ENCODE measurements at regions not wholly inside any gene's neighbourhood (a gene's known extent, or its start where the extent isn't known, plus 50 kb on each side); places are given as distances from the start of the nearest gene placed in this dataset.

DNA sequence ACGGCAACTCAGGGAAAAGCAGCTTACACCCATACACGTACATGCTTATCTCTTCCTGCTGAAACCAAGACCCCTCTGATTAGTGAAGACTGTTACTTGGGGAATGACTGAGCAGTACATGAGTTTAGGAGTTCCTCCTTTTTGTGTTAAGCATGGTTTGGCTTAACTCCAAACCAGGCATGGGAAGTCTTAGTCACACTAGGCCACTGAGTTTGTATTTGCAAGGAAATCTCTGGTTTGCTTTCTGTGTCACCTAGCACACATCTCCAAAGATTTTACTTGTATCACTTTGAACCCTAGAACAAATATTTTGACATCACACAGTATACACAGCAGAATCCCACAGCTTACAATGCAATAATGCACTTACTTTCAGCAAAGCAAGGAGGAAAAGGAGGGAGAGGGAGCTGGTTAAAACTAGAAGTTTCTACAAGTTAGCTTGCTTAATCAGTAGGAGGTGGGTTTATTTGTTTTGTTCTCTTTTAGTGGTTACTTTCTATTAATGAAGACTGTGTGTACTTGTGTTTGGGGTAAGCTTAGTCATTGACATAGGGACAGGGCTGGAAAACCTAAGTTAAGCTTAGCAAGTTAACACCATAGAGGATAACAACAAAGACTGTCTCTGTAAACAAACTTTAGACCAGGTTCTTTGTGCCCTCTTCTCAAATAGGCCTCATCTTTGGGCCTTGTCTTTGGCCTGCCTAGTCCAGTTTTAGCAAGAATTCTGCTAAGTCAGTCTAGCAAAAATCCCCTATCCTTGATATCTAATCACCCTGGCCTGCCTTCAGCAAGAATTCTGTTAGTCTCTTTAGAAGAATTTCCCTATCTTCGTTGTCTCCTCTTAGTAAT is 219.4 kb downstream of the MREG start (continued):
- TF ChIP-seq SP2 (CRISPR knock-in tag; IDR thresholded peaks at IDR 0.05) (no peak), TOPORS (CRISPR knock-in tag; IDR thresholded peaks at IDR 0.05) (peak; percentile 74), RORA (CRISPR knock-in tag; IDR thresholded peaks at IDR 0.05) (peak; percentile 86; the same call in 1 of the 2 replicates), HOXA9 (CRISPR knock-in tag; IDR thresholded peaks at IDR 0.05; ENCODE audit: borderline replicate concordance) (no peak), FOSL1 (CRISPR knock-in tag; IDR thresholded peaks at IDR 0.05; ENCODE audit: borderline replicate concordance) (peak; percentile 90), TGIF2 (CRISPR knock-in tag; IDR thresholded peaks at IDR 0.05) (no peak; the same call in 1 of the 2 replicates), FOXC1 (CRISPR knock-in tag; IDR thresholded peaks at IDR 0.05; ENCODE audit: borderline replicate concordance) (no peak), TAF15 (IDR thresholded peaks at IDR 0.05; ENCODE audit: low read depth, low read length, poor library complexity, severe bottlenecking) (no peak), ATF5 (CRISPR knock-in tag; IDR thresholded peaks at IDR 0.05; ENCODE audit: low read depth) (0 out of 2 replicates have a peak, but pooled peaks have one; percentile 67), ZNF333 (CRISPR knock-in tag; IDR thresholded peaks at IDR 0.05; ENCODE audit: borderline replicate concordance) (no peak), TEF (CRISPR knock-in tag; IDR thresholded peaks at IDR 0.05) (no peak), DMTF1 (CRISPR knock-in tag; IDR thresholded peaks at IDR 0.05) (no peak), ZNF501 (CRISPR knock-in tag; IDR thresholded peaks at IDR 0.05) (no peak), ZNF274 (CRISPR knock-in tag; IDR thresholded peaks at IDR 0.05) (no peak)
- TF ChIP-seq, protein P1, sequence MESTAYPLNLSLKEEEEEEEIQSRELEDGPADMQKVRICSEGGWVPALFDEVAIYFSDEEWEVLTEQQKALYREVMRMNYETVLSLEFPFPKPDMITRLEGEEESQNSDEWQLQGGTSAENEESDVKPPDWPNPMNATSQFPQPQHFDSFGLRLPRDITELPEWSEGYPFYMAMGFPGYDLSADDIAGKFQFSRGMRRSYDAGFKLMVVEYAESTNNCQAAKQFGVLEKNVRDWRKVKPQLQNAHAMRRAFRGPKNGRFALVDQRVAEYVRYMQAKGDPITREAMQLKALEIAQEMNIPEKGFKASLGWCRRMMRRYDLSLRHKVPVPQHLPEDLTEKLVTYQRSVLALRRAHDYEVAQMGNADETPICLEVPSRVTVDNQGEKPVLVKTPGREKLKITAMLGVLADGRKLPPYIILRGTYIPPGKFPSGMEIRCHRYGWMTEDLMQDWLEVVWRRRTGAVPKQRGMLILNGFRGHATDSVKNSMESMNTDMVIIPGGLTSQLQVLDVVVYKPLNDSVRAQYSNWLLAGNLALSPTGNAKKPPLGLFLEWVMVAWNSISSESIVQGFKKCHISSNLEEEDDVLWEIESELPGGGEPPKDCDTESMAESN (CRISPR knock-in tag; conservative IDR thresholded peaks at IDR 0.05) = peak; percentile 73; the same call in 1 of the 2 replicates
- TF ChIP-seq, protein P2, sequence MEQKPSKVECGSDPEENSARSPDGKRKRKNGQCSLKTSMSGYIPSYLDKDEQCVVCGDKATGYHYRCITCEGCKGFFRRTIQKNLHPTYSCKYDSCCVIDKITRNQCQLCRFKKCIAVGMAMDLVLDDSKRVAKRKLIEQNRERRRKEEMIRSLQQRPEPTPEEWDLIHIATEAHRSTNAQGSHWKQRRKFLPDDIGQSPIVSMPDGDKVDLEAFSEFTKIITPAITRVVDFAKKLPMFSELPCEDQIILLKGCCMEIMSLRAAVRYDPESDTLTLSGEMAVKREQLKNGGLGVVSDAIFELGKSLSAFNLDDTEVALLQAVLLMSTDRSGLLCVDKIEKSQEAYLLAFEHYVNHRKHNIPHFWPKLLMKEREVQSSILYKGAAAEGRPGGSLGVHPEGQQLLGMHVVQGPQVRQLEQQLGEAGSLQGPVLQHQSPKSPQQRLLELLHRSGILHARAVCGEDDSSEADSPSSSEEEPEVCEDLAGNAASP (CRISPR knock-in tag; IDR thresholded peaks at IDR 0.05; ENCODE audit: borderline replicate concordance) = peak; percentile 81; the same call in 1 of the 2 replicates
- TF ChIP-seq, protein P3, sequence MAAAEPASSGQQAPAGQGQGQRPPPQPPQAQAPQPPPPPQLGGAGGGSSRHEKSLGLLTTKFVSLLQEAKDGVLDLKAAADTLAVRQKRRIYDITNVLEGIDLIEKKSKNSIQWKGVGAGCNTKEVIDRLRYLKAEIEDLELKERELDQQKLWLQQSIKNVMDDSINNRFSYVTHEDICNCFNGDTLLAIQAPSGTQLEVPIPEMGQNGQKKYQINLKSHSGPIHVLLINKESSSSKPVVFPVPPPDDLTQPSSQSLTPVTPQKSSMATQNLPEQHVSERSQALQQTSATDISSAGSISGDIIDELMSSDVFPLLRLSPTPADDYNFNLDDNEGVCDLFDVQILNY (CRISPR knock-in tag; conservative IDR thresholded peaks at IDR 0.05) = no peak

All from HepG2 (cell line).